ENCODE measurements at regions not wholly inside any gene's neighbourhood (a gene's known extent, or its start where the extent isn't known, plus 50 kb on each side); places are given as distances from the start of the nearest gene placed in this dataset.

- Histone ChIP-seq H3K4me1 (no peaks in the 10 kb centered on the region), H3K27ac (no peak overlapping the region), H3K4me3 (no peak overlapping the region), H3K4me2 (no peak overlapping the region), H3K9me3 (no peaks in the 10 kb centered on the region; the same call in 2 of the 3 replicates)
- FAIRE-seq: no peak
- no peak for ATAC-seq
- no peak for DNase-seq (ENCODE audit: low read depth in 1 of 2, low spot score in 1 of 2)
- under 1% methylated on average over 4 of the region's 4 CpGs for WGBS (ENCODE audit: missing lambda C conversion rate)
- TF ChIP-seq ZSCAN20 (CRISPR knock-in tag; IDR thresholded peaks at IDR 0.05) (no peak), NFE2L2 (conservative IDR thresholded peaks at IDR 0.05; ENCODE audit: low read length) (no peak), CBX8 (IDR thresholded peaks at IDR 0.05) (no peak), HDAC2 (IDR thresholded peaks at IDR 0.05) (no peak), CEBPB (IDR thresholded peaks at IDR 0.05) (no peak), EHMT2 (IDR thresholded peaks at IDR 0.05; ENCODE audit: low read depth) (no peak), JUN (IDR thresholded peaks at IDR 0.05) (no peak), USF2 (IDR thresholded peaks at IDR 0.05) (no peak), TP53 (CRISPR knock-in tag; IDR thresholded peaks at IDR 0.05) (no peak), RAD21 (conservative IDR thresholded peaks at IDR 0.05 in 1 of 2, IDR thresholded peaks at IDR 0.05 in 1 of 2) (no peak), ZFP36 (IDR thresholded peaks at IDR 0.05; ENCODE audit: borderline replicate concordance, partially characterized antibody) (no peak), HES2 (IDR thresholded peaks at IDR 0.05) (no peak)
- TF ChIP-seq, protein P1, sequence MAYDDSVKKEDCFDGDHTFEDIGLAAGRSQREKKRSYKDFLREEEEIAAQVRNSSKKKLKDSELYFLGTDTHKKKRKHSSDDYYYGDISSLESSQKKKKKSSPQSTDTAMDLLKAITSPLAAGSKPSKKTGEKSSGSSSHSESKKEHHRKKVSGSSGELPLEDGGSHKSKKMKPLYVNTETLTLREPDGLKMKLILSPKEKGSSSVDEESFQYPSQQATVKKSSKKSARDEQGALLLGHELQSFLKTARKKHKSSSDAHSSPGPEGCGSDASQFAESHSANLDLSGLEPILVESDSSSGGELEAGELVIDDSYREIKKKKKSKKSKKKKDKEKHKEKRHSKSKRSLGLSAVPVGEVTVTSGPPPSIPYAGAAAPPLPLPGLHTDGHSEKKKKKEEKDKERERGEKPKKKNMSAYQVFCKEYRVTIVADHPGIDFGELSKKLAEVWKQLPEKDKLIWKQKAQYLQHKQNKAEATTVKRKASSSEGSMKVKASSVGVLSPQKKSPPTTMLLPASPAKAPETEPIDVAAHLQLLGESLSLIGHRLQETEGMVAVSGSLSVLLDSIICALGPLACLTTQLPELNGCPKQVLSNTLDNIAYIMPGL (CRISPR knock-in tag; IDR thresholded peaks at IDR 0.05; ENCODE audit: borderline replicate concordance): no peak
- ChIA-PET CTCF (no interaction called here), POLR2A (no interaction called here)
These were observed 1159.4 kb upstream of the SEMA6A start for GRCh38 chr5:117734056-117734455.

DNA sequence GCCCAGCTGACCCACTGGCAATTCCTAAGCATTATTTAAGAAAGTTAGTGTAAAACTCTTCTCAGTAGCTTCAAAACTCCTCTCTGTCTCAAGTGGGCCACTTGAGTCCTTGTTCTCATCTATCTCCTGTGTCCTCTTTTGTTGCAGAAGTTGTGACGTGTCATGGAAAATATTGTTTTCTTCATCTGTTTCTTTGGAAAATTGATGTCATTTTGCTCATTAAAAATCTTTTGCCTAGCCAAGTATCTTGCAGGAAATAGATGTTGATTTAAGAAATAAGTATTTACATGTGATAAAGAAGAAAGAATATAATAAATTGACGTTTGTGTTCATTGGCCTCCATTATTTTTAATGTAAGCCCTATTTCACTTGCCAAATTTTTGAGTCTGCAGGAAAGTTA lies 1158.4 kb upstream of the SEMA6A start:
- H3K4me2 ChIP-seq: no peak overlapping the region
- H3K27ac ChIP-seq: no peak overlapping the region
- no peak for FAIRE-seq
- no peaks in the 10 kb centered on the region; the same call in 2 of the 3 replicates for H3K9me3 ChIP-seq
- DNase-seq (ENCODE audit: low read depth in 1 of 2, low spot score in 1 of 2): no peak
- POLR2A ChIA-PET: no interaction called here
- no peaks in the 10 kb centered on the region for H3K4me1 ChIP-seq
- no peak for TF ChIP-seq JUNB (IDR thresholded peaks at IDR 0.05)
- no peak for TF ChIP-seq CHD4 (IDR thresholded peaks at IDR 0.05; ENCODE audit: borderline replicate concordance)
- no peak for TF ChIP-seq EP300 (IDR thresholded peaks at IDR 0.05)
- no peak for TF ChIP-seq FOSL2 (IDR thresholded peaks at IDR 0.05)
- TF ChIP-seq FOSL2 (CRISPR knock-in tag; IDR thresholded peaks at IDR 0.05): no peak
- TF ChIP-seq, protein P2, sequence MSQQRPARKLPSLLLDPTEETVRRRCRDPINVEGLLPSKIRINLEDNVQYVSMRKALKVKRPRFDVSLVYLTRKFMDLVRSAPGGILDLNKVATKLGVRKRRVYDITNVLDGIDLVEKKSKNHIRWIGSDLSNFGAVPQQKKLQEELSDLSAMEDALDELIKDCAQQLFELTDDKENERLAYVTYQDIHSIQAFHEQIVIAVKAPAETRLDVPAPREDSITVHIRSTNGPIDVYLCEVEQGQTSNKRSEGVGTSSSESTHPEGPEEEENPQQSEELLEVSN (IDR thresholded peaks at IDR 0.05; ENCODE audit: borderline replicate concordance, low read depth): no peak
- TF ChIP-seq TFCP2L1 (CRISPR knock-in tag; IDR thresholded peaks at IDR 0.05): no peak
- no peak for TF ChIP-seq ZC3H11A (IDR thresholded peaks at IDR 0.05)
- TF ChIP-seq, protein P1 (CRISPR knock-in tag; IDR thresholded peaks at IDR 0.05; ENCODE audit: borderline replicate concordance): no peak
- no peak for TF ChIP-seq SMC3 (IDR thresholded peaks at IDR 0.05)
- TF ChIP-seq HOXB5 (CRISPR knock-in tag; IDR thresholded peaks at IDR 0.05): no peak
- TF ChIP-seq POLR2A (IDR thresholded peaks at IDR 0.05; ENCODE audit: low read length): no peak
- TF ChIP-seq, protein P3, sequence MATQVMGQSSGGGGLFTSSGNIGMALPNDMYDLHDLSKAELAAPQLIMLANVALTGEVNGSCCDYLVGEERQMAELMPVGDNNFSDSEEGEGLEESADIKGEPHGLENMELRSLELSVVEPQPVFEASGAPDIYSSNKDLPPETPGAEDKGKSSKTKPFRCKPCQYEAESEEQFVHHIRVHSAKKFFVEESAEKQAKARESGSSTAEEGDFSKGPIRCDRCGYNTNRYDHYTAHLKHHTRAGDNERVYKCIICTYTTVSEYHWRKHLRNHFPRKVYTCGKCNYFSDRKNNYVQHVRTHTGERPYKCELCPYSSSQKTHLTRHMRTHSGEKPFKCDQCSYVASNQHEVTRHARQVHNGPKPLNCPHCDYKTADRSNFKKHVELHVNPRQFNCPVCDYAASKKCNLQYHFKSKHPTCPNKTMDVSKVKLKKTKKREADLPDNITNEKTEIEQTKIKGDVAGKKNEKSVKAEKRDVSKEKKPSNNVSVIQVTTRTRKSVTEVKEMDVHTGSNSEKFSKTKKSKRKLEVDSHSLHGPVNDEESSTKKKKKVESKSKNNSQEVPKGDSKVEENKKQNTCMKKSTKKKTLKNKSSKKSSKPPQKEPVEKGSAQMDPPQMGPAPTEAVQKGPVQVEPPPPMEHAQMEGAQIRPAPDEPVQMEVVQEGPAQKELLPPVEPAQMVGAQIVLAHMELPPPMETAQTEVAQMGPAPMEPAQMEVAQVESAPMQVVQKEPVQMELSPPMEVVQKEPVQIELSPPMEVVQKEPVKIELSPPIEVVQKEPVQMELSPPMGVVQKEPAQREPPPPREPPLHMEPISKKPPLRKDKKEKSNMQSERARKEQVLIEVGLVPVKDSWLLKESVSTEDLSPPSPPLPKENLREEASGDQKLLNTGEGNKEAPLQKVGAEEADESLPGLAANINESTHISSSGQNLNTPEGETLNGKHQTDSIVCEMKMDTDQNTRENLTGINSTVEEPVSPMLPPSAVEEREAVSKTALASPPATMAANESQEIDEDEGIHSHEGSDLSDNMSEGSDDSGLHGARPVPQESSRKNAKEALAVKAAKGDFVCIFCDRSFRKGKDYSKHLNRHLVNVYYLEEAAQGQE (IDR thresholded peaks at IDR 0.05): no peak
- TF ChIP-seq EHMT2 (IDR thresholded peaks at IDR 0.05; ENCODE audit: low read depth): no peak
- WGBS (ENCODE audit: missing lambda C conversion rate): 13% methylated on average over 2 of the region's 2 CpGs
- H3K4me3 ChIP-seq: no peak overlapping the region
- CTCF ChIA-PET: no interaction called here
- ATAC-seq: no peak
